ENCODE measurements at regions not wholly inside any gene's neighbourhood (a gene's known extent, or its start where the extent isn't known, plus 50 kb on each side); places are given as distances from the start of the nearest gene placed in this dataset.

- H3K27me3 ChIP-seq = no peaks in the 10 kb centered on the region
- H3K4me1 ChIP-seq (ENCODE audit: insufficient read depth) = peaks cover 14% of the 10 kb centered on the region
- 41% methylated on average over 8 of the region's 8 CpGs for WGBS (ENCODE audit: low lambda C conversion rate, missing lambda C conversion rate)
- peak overlapping the region; percentile 61 for H3K4me2 ChIP-seq
- H3K36me3 ChIP-seq (replicated peaks; ENCODE audit: insufficient read depth, low read depth) = no peaks in the 10 kb centered on the region
- H3K9me2 ChIP-seq (replicated peaks; ENCODE audit: insufficient read depth) = no peaks in the 10 kb centered on the region
- H3K27ac ChIP-seq = peak overlapping the region; percentile 47
- no peaks in the 10 kb centered on the region for H4K20me1 ChIP-seq (ENCODE audit: insufficient read depth, poor library complexity, severe bottlenecking)
- DNase-seq (ENCODE audit: low spot score) = no peak
- no peaks in the 10 kb centered on the region for H3K79me2 ChIP-seq
- H2AFZ ChIP-seq = peak overlapping the region; percentile 39
- TF ChIP-seq CTCF (IDR thresholded peaks at IDR 0.05; ENCODE audit: poor library complexity) (no peak), EZH2phosphoT487 (IDR thresholded peaks at IDR 0.05; ENCODE audit: low read depth, severe bottlenecking, unreplicated experiment) (no peak), EZH2 (IDR thresholded peaks at IDR 0.05; ENCODE audit: borderline replicate concordance) (no peak)
- H3K4me3 ChIP-seq = no peak overlapping the region
- no peaks in the 10 kb centered on the region for H3K9me3 ChIP-seq (ENCODE audit: low read depth)
Measured at GRCh38 chr2:207408086-207408794, 121.5 kb upstream of the CREB1 start.

- Histone ChIP-seq H2AFZ (no peak overlapping the region), H3K79me2 (no peaks in the 10 kb centered on the region)
- TF ChIP-seq CTCF (IDR thresholded peaks at IDR 0.05; ENCODE audit: poor library complexity) = no peak
- TF ChIP-seq EZH2 (IDR thresholded peaks at IDR 0.05; ENCODE audit: borderline replicate concordance) = no peak
- no peak for TF ChIP-seq EZH2phosphoT487 (IDR thresholded peaks at IDR 0.05; ENCODE audit: low read depth, severe bottlenecking, unreplicated experiment)
Measured at GRCh38 chr2:207409517-207409916, 120.2 kb upstream of the CREB1 start.

GRCh38 chr2:207412787-207413310 lies 116.9 kb upstream of the CREB1 start:
- no peak overlapping the region for H3K4me3 ChIP-seq
- no peaks in the 10 kb centered on the region for H3K9me3 ChIP-seq (ENCODE audit: low read depth)
- H2AFZ ChIP-seq = no peak overlapping the region
- DNase-seq (ENCODE audit: low spot score) = no peak
- WGBS (ENCODE audit: low lambda C conversion rate, missing lambda C conversion rate) = 70% methylated on average over 6 of the region's 6 CpGs
- H3K9me2 ChIP-seq (replicated peaks; ENCODE audit: insufficient read depth) = no peaks in the 10 kb centered on the region
- H4K20me1 ChIP-seq (ENCODE audit: insufficient read depth, poor library complexity, severe bottlenecking) = no peaks in the 10 kb centered on the region
- no peak overlapping the region for H3K27ac ChIP-seq
- H3K4me1 ChIP-seq (ENCODE audit: insufficient read depth) = peaks cover 11% of the 10 kb centered on the region
- H3K4me2 ChIP-seq = no peak overlapping the region
- H3K79me2 ChIP-seq = no peaks in the 10 kb centered on the region
- H3K36me3 ChIP-seq (replicated peaks; ENCODE audit: insufficient read depth, low read depth) = no peaks in the 10 kb centered on the region
- H3K27me3 ChIP-seq = no peaks in the 10 kb centered on the region
- TF ChIP-seq EZH2phosphoT487 (IDR thresholded peaks at IDR 0.05; ENCODE audit: low read depth, severe bottlenecking, unreplicated experiment) (no peak), EZH2 (IDR thresholded peaks at IDR 0.05; ENCODE audit: borderline replicate concordance) (no peak), CTCF (IDR thresholded peaks at IDR 0.05; ENCODE audit: poor library complexity) (no peak)

More at GRCh38 chr2:207409517-207409916, 120.2 kb upstream of the CREB1 start:
- no peaks in the 10 kb centered on the region for H3K9me2 ChIP-seq (replicated peaks; ENCODE audit: insufficient read depth)
- no peaks in the 10 kb centered on the region for H3K27me3 ChIP-seq
- WGBS (ENCODE audit: low lambda C conversion rate, missing lambda C conversion rate) = 69% methylated on average over 4 of the region's 4 CpGs
- H3K27ac ChIP-seq = peak overlapping the region; percentile 44
- H3K4me3 ChIP-seq = no peak overlapping the region
- H3K9me3 ChIP-seq (ENCODE audit: low read depth) = no peaks in the 10 kb centered on the region
- H4K20me1 ChIP-seq (ENCODE audit: insufficient read depth, poor library complexity, severe bottlenecking) = no peaks in the 10 kb centered on the region
- no peak for DNase-seq (ENCODE audit: low spot score)
- no peak overlapping the region for H3K4me2 ChIP-seq
- no peaks in the 10 kb centered on the region for H3K36me3 ChIP-seq (replicated peaks; ENCODE audit: insufficient read depth, low read depth)
- peaks cover 14% of the 10 kb centered on the region for H3K4me1 ChIP-seq (ENCODE audit: insufficient read depth)
